HG02642 (cell line): ENCODE measurements at regions not wholly inside any gene's neighbourhood (a gene's known extent, or its start where the extent isn't known, plus 50 kb on each side); places are given as distances from the start of the nearest gene placed in this dataset.
A peak's percentile ranks its signal among the peaks of the same experiment; 100 is the strongest.
"Not testable (repeated sequence)": the region's sequence is repeated elsewhere in the genome, so short reads cannot be mapped to it uniquely, and the experiment has no call there.

Experiments used
- ATAC-seq: cut with Tn5 transposase; IDR thresholded peaks from one replicate; pipeline ENCODE4 v1.9.1; 2021; ENCODE audit warnings: mild to moderate bottlenecking; ENCODE audit not compliant: unreplicated experiment, poor library complexity

DNA sequence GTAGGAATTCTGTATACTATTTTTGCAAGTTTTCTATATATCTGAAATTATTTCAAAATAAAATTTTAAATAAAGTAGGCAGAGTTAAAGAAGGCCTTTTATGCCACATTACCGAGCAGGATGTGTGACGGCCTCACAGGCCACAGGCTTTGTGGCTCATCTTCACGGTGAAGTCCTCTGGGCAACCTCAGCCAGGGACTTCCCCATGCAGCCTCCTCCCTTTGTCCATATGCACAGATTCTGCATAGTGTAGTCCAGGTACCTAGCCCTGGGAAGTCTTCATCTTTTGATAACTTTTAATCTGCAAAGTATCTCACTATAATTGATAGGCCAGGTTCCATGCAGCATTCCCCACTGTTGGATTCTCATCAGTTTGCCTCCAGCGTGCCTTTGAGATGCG, 62.8 kb downstream of the ARHGAP11B start:
- ATAC-seq, result not testable (repeated sequence)

- not testable (repeated sequence) for ATAC-seq
These were observed 64.2 kb downstream of the ARHGAP11B start for GRCh38 chr15:30690153-30690552.

DNA sequence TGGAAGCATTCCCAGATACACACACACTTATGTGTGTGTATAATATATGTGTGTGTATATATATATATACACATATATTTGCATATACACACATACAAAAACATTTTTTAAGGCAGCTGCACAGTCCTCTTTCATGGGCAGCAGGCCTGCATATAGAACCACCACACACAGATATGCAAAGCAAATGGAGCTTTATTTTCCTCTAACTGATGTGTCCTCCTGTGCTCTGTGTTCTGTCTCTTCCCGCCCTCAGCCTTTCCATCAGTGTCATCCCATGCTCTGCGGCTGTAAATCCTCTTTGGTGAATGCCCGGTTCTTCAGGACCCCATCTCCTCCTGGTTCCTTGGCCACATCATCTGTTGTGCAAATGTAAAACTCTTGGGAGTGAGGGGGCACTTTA, 69.9 kb downstream of the ARHGAP11B start:
- not testable (repeated sequence) for ATAC-seq

- ATAC-seq, result peak; percentile 84
These were observed 70.7 kb downstream of the ARHGAP11B start for GRCh38 chr15:30696439-30697314.

- ATAC-seq, result peak; percentile 62
These were observed 71.4 kb downstream of the ARHGAP11B start for GRCh38 chr15:30697315-30697685.

GRCh38 chr15:30700006-30700597, 74.2 kb downstream of the ARHGAP11B start:
- not testable (repeated sequence) for ATAC-seq

GRCh38 chr15:30707976-30708685, 82.2 kb downstream of the ARHGAP11B start:
- not testable (repeated sequence) for ATAC-seq

DNA sequence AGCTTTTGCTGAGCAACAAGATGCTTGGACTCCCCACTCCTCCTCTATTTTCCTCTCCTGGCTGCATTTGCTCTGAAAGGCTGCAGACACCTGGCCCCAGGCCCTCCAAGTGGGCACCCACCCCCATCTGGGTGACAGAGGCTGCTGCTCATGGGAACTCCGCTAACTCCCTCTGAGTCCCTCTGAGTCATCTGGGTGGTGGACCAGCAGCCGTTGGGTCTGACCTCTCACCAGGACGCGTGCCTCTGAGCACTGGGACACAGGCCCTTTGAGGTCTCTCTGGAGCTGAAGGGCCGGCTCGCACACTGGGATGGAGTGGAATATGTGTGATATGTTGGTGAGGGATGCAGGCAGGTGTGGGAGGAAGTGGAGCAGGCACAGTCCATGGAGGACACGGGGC, 82.9 kb downstream of the ARHGAP11B start:
- ATAC-seq, result not testable (repeated sequence)

GRCh38 chr15:30718038-30718643, 92.2 kb downstream of the ARHGAP11B start:
- ATAC-seq, result peak; percentile 71

- not testable (repeated sequence) for ATAC-seq
These were observed 93.4 kb downstream of the ARHGAP11B start for GRCh38 chr15:30719363-30719762.

GRCh38 chr15:30720825-30721224, 94.9 kb downstream of the ARHGAP11B start:
- not testable (repeated sequence) for ATAC-seq

DNA sequence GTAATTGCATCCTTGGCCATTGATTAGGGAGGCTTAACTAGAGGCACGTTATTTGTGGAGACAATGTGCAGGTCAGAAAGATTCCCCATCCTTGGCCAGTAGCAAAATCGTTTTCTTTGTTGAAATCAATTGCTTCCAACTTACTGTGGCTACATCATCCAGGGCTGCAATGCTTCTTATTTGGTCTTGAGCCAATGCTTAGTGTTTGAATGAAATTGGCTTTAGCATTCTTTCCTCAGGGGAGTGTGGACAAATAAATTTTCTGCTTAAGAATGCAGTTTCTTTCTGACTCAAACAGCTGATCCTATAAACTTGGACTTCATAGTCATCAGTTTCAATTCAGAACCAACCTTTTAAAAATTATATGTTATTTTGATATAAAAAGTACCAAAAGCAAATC, 95.6 kb downstream of the ARHGAP11B start:
- ATAC-seq, result not testable (repeated sequence)

DNA sequence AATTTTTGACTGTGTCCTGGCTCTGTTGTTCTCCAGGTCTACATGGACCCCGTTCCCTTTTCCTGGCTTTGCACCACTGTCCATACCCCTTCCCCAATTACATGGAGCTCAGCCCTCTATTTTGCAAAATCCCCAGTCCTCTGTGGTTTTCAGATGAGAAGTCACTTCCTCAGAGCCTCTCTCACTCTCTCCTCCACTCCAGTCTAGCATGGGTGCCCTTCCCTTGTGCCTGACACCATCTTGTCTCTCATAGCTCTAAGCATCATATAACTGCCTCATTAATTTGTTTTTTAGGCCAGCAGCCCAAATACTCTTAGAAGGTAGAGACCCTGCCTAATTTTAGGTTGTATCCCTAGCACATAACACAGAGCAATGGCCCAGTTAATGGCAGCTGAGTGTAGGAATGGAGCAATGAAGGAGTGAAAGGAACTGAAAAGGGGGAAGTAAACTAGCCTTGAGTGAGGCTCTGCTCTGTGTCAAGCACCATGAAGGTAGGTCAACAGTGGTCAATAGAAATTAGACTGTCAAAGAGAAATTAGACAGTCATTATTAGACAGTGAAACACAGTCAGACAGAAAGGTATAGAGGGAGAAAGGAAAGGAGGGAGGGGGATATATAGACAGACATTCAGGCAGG, 97.7 kb downstream of the ARHGAP11B start:
- ATAC-seq, result not testable (repeated sequence)

- ATAC-seq, result not testable (repeated sequence)
These were observed 104.1 kb downstream of the ARHGAP11B start for GRCh38 chr15:30729880-30730590.

- not testable (repeated sequence) for ATAC-seq
These were observed 104.7 kb downstream of the ARHGAP11B start for GRCh38 chr15:30730633-30731032.

DNA sequence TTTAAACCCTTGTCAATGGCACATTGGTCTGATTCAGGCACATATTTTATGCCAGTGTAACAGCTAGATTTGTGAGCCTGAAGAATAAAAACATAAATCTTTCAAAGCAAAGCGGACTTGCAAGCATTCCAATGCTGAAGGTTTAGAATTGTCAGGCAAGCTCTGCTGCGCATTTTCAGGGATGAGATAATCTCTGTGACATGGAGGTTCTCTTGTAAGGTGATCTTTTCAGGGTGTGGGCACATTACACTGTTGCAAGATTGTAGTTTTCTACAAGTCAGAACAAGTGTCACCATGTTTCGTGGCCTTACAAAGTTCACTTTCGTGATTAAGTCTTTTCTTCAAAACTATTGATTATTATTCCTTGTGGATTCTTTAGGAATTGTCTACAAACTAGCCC, 106.2 kb downstream of the ARHGAP11B start:
- not testable (repeated sequence) for ATAC-seq

- ATAC-seq, result not testable (repeated sequence)
These were observed 110.1 kb downstream of the ARHGAP11B start for GRCh38 chr15:30735884-30736564.

GRCh38 chr15:30742796-30743195, 116.9 kb downstream of the ARHGAP11B start:
- not testable (repeated sequence) for ATAC-seq

DNA sequence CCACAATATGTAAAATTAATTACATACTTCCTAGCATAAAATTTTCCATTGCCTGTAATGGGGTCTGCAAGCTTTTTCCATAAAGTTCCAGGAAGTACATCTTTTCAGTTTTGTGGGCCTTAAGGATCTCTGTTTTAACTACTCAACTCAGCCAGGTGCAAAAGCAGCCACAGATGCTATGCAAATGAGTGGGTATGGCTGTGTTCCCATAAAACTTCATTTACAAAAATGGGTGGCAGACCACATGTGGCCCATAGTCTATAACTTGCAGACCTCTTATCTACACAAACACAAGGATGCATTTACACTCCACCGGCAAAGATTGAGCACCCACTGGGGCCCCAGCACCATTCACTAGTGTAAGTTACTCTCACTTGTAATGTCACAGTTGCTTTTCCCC, 123.1 kb downstream of the ARHGAP11B start:
- ATAC-seq, result not testable (repeated sequence)
